ENCODE measurements at regions not wholly inside any gene's neighbourhood (a gene's known extent, or its start where the extent isn't known, plus 50 kb on each side); places are given as distances from the start of the nearest gene placed in this dataset.
"Not testable (repeated sequence)": the region's sequence is repeated elsewhere in the genome, so short reads cannot be mapped to it uniquely, and the experiment has no call there.

GRCh38 chr4:60663769-60664168 lies 536.4 kb upstream of the ADGRL3 start:
- Mint-ChIP-seq H3K27ac (no peak overlapping the region), H3K27me3 (ENCODE audit: low read depth) (no peaks in the 10 kb centered on the region)
- no peak for DNase-seq

GRCh38 chr4:60682901-60683300 lies 517.2 kb upstream of the ADGRL3 start:
- ATAC-seq (no peak), DNase-seq (no peak)
- H3K36me3 Mint-ChIP-seq (ENCODE audit: low read depth) = no peaks in the 10 kb centered on the region
- CTCF ChIA-PET = no interaction called here
- H3K27me3 Mint-ChIP-seq (ENCODE audit: low read depth) = no peaks in the 10 kb centered on the region
- no peak overlapping the region for H3K27ac Mint-ChIP-seq
- no peaks in the 10 kb centered on the region for H3K4me1 Mint-ChIP-seq (ENCODE audit: low read depth)
- no peak overlapping the region for H3K4me3 Mint-ChIP-seq
- H3K9me3 Mint-ChIP-seq (ENCODE audit: insufficient read depth) = no peaks in the 10 kb centered on the region
- POLR2A ChIA-PET = no interaction called here

More at GRCh38 chr4:60663769-60664168, 536.4 kb upstream of the ADGRL3 start:
- ATAC-seq = no peak
- POLR2A ChIA-PET = no interaction called here
- H3K4me1 Mint-ChIP-seq (ENCODE audit: low read depth) = no peaks in the 10 kb centered on the region
- CTCF ChIA-PET = no interaction called here
- no peaks in the 10 kb centered on the region for H3K36me3 Mint-ChIP-seq (ENCODE audit: low read depth)
- peaks cover 13% of the 10 kb centered on the region for H3K9me3 Mint-ChIP-seq (ENCODE audit: insufficient read depth)
- no peak overlapping the region for H3K4me3 Mint-ChIP-seq

- DNase-seq = no peak
- Mint-ChIP-seq H3K27ac (no peak overlapping the region), H3K36me3 (ENCODE audit: low read depth) (no peaks in the 10 kb centered on the region), H3K9me3 (ENCODE audit: insufficient read depth) (no peaks in the 10 kb centered on the region), H3K4me1 (ENCODE audit: low read depth) (no peaks in the 10 kb centered on the region), H3K4me3 (no peak overlapping the region), H3K27me3 (ENCODE audit: low read depth) (no peaks in the 10 kb centered on the region)
- POLR2A ChIA-PET = no interaction called here
- no peak for ATAC-seq
- CTCF ChIA-PET = no interaction called here
These were observed 516.8 kb upstream of the ADGRL3 start for GRCh38 chr4:60683357-60683756.

- ChIA-PET CTCF (no interaction called here), POLR2A (no interaction called here)
- Mint-ChIP-seq H3K4me1 (ENCODE audit: low read depth) (no peaks in the 10 kb centered on the region), H3K4me3 (no peak overlapping the region), H3K36me3 (ENCODE audit: low read depth) (no peaks in the 10 kb centered on the region), H3K27ac (no peak overlapping the region), H3K27me3 (ENCODE audit: low read depth) (no peaks in the 10 kb centered on the region), H3K9me3 (ENCODE audit: insufficient read depth) (no peaks in the 10 kb centered on the region)
- ATAC-seq = no peak
- DNase-seq = no peak
These were observed 516.2 kb upstream of the ADGRL3 start for GRCh38 chr4:60683973-60684372.

- ATAC-seq = not testable (repeated sequence)
These were observed 504.1 kb upstream of the ADGRL3 start for GRCh38 chr4:60696062-60696461.

GRCh38 chr4:60709061-60709460 lies 491.1 kb upstream of the ADGRL3 start:
- ChIA-PET POLR2A (no interaction called here), CTCF (no interaction called here)
- H3K4me3 Mint-ChIP-seq = no peak overlapping the region
- no peaks in the 10 kb centered on the region for H3K4me1 Mint-ChIP-seq (ENCODE audit: low read depth)
- no peak for DNase-seq
- no peak overlapping the region for H3K27ac Mint-ChIP-seq
- peaks cover 18% of the 10 kb centered on the region for H3K9me3 Mint-ChIP-seq (ENCODE audit: insufficient read depth)
- H3K36me3 Mint-ChIP-seq (ENCODE audit: low read depth) = no peaks in the 10 kb centered on the region
- no peak for ATAC-seq
- H3K27me3 Mint-ChIP-seq (ENCODE audit: low read depth) = no peaks in the 10 kb centered on the region

More at GRCh38 chr4:60696062-60696461, 504.1 kb upstream of the ADGRL3 start:
- H3K4me1 Mint-ChIP-seq (ENCODE audit: low read depth); CTCF ChIA-PET; POLR2A ChIA-PET; H3K27me3 Mint-ChIP-seq (ENCODE audit: low read depth); H3K4me3 Mint-ChIP-seq; H3K27ac Mint-ChIP-seq; H3K36me3 Mint-ChIP-seq (ENCODE audit: low read depth); H3K9me3 Mint-ChIP-seq (ENCODE audit: insufficient read depth); DNase-seq: not testable (repeated sequence)

GRCh38 chr4:60718874-60719273 lies 481.3 kb upstream of the ADGRL3 start:
- ChIA-PET CTCF (no interaction called here), POLR2A (no interaction called here)
- H3K4me1 Mint-ChIP-seq (ENCODE audit: low read depth) = no peaks in the 10 kb centered on the region
- H3K9me3 Mint-ChIP-seq (ENCODE audit: insufficient read depth) = peaks cover 4% of the 10 kb centered on the region
- no peak overlapping the region for H3K27ac Mint-ChIP-seq
- H3K4me3 Mint-ChIP-seq = no peak overlapping the region
- ATAC-seq = no peak
- no peaks in the 10 kb centered on the region for H3K27me3 Mint-ChIP-seq (ENCODE audit: low read depth)
- no peaks in the 10 kb centered on the region for H3K36me3 Mint-ChIP-seq (ENCODE audit: low read depth)
- DNase-seq = no peak

GRCh38 chr4:60721685-60722084 lies 478.4 kb upstream of the ADGRL3 start:
- H3K27me3 Mint-ChIP-seq (ENCODE audit: low read depth) = no peaks in the 10 kb centered on the region
- H3K4me1 Mint-ChIP-seq (ENCODE audit: low read depth) = no peaks in the 10 kb centered on the region
- no peak overlapping the region for H3K4me3 Mint-ChIP-seq
- no peaks in the 10 kb centered on the region for H3K36me3 Mint-ChIP-seq (ENCODE audit: low read depth)
- no peak overlapping the region for H3K27ac Mint-ChIP-seq
- ATAC-seq = no peak
- no peak for DNase-seq
- CTCF ChIA-PET = no interaction called here
- H3K9me3 Mint-ChIP-seq (ENCODE audit: insufficient read depth) = peaks cover 8% of the 10 kb centered on the region
- POLR2A ChIA-PET = no interaction called here

GRCh38 chr4:60723796-60724195 lies 476.3 kb upstream of the ADGRL3 start:
- ChIA-PET CTCF (no interaction called here), POLR2A (no interaction called here)
- no peaks in the 10 kb centered on the region for H3K4me1 Mint-ChIP-seq (ENCODE audit: low read depth)
- no peak overlapping the region for H3K4me3 Mint-ChIP-seq
- no peaks in the 10 kb centered on the region for H3K27me3 Mint-ChIP-seq (ENCODE audit: low read depth)
- DNase-seq = no peak
- peaks cover 12% of the 10 kb centered on the region for H3K9me3 Mint-ChIP-seq (ENCODE audit: insufficient read depth)
- no peak overlapping the region for H3K27ac Mint-ChIP-seq
- H3K36me3 Mint-ChIP-seq (ENCODE audit: low read depth) = no peaks in the 10 kb centered on the region
- no peak for ATAC-seq

GRCh38 chr4:60724623-60725022 lies 475.5 kb upstream of the ADGRL3 start:
- POLR2A ChIA-PET = no interaction called here
- H3K27me3 Mint-ChIP-seq (ENCODE audit: low read depth) = no peaks in the 10 kb centered on the region
- ATAC-seq (no peak), DNase-seq (no peak)
- H3K36me3 Mint-ChIP-seq (ENCODE audit: low read depth) = no peaks in the 10 kb centered on the region
- CTCF ChIA-PET = no interaction called here
- no peak overlapping the region for H3K27ac Mint-ChIP-seq
- H3K9me3 Mint-ChIP-seq (ENCODE audit: insufficient read depth) = peaks cover 20% of the 10 kb centered on the region
- H3K4me3 Mint-ChIP-seq = no peak overlapping the region
- no peaks in the 10 kb centered on the region for H3K4me1 Mint-ChIP-seq (ENCODE audit: low read depth)

GRCh38 chr4:60726779-60727178 lies 473.3 kb upstream of the ADGRL3 start:
- POLR2A ChIA-PET = no interaction called here
- Mint-ChIP-seq H3K27me3 (ENCODE audit: low read depth) (no peaks in the 10 kb centered on the region), H3K36me3 (ENCODE audit: low read depth) (no peaks in the 10 kb centered on the region), H3K27ac (no peak overlapping the region), H3K4me1 (ENCODE audit: low read depth) (no peaks in the 10 kb centered on the region), H3K9me3 (ENCODE audit: insufficient read depth) (peaks cover 17% of the 10 kb centered on the region), H3K4me3 (no peak overlapping the region)
- DNase-seq (no peak), ATAC-seq (no peak)
- CTCF ChIA-PET = no interaction called here

- DNase-seq (no peak), ATAC-seq (no peak)
- no peak overlapping the region for H3K4me3 Mint-ChIP-seq
- peaks cover 17% of the 10 kb centered on the region for H3K9me3 Mint-ChIP-seq (ENCODE audit: insufficient read depth)
- H3K4me1 Mint-ChIP-seq (ENCODE audit: low read depth) = no peaks in the 10 kb centered on the region
- no peak overlapping the region for H3K27ac Mint-ChIP-seq
- H3K27me3 Mint-ChIP-seq (ENCODE audit: low read depth) = no peaks in the 10 kb centered on the region
- POLR2A ChIA-PET = no interaction called here
- no peaks in the 10 kb centered on the region for H3K36me3 Mint-ChIP-seq (ENCODE audit: low read depth)
- CTCF ChIA-PET = no interaction called here
These were observed 470.9 kb upstream of the ADGRL3 start for GRCh38 chr4:60729194-60729593.

GRCh38 chr4:60729764-60730163 lies 470.4 kb upstream of the ADGRL3 start:
- peaks cover 17% of the 10 kb centered on the region for H3K9me3 Mint-ChIP-seq (ENCODE audit: insufficient read depth)
- POLR2A ChIA-PET; ATAC-seq; H3K36me3 Mint-ChIP-seq (ENCODE audit: low read depth); H3K4me1 Mint-ChIP-seq (ENCODE audit: low read depth); H3K27ac Mint-ChIP-seq; H3K4me3 Mint-ChIP-seq; DNase-seq; H3K27me3 Mint-ChIP-seq (ENCODE audit: low read depth); CTCF ChIA-PET: not testable (repeated sequence)
